PFSK-1 (cell line): ENCODE measurements at regions not wholly inside any gene's neighbourhood (a gene's known extent, or its start where the extent isn't known, plus 50 kb on each side); places are given as distances from the start of the nearest gene placed in this dataset.

ENCODE experiments used
- FOXP2 ChIP-seq: optimal IDR thresholded peaks from 2 replicates; pipeline ENCODE3; 2011; ENCODE audit warnings: borderline replicate concordance, control low read depth, inconsistent platforms; ENCODE audit not compliant: insufficient read depth; ENCODE audit errors: extremely low read length, extremely low read depth
- REST ChIP-seq, 2 experiments: IDR thresholded peaks; 2 replicates each; pipeline versions ENCODE4 v1.6.1 to v1.8.0; 2011 to 2012; ENCODE audit warnings: low read depth in 2 of 2, low read length in 2 of 2, control low read depth in 1 of 2, inconsistent platforms in 1 of 2, mild to moderate bottlenecking in 1 of 2, moderate library complexity in 1 of 2; ENCODE audit not compliant: insufficient read depth in 1 of 2
- SIN3A ChIP-seq: IDR thresholded peaks from 2 replicates; pipeline ENCODE4 v1.6.1; 2012; ENCODE audit warnings: mild to moderate bottlenecking, low read length, moderate library complexity, borderline replicate concordance; ENCODE audit not compliant: insufficient read depth

DNA sequence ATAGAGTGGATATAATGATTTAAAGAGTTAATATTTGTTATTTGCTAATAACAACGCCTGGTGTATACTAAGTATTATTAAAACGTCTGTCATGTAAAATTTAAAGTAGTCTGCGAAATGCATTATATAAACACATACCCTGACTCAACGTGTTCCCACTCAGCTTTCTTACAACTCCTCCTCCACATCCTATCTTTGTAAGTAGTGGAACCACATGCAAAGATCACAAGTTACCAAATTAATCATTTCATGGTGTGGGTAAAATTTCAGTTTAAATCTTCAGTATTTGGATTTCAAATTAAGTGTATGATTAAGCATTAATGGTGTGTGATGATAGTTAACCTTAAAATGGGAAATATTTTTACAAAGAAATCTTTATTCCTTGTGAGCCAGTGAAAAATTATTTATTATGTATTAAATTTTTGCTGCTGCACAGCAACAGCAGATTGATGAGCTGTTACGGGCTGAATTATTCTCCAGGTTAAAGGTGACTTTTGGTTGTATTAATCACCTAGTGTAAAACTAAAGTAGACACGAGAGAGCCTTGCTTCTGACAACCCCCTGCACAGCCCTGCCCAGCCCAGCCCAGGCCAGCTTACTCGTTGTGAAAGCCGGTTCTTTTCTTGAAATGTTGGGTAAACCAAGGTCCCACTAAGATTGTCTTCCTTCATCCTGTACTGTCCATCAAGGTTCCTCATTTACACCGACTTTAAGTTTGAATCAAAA, 373.5 kb downstream of the DTWD2 start:
- TF ChIP-seq SIN3A (no peak), FOXP2 (no peak), REST (IDR thresholded peaks at IDR 0.05; ENCODE audit: insufficient read depth in 1 of 2, low read depth in 2 of 2, low read length in 2 of 2) (no peak)
